Activated naive CD4-positive, alpha-beta T cell treated with anti-CD3 and anti-CD28 coated beads, Interleukin-2, amount 50 U/mL, for 72 hours (primary cell): ENCODE measurements at regions not wholly inside any gene's neighbourhood (a gene's known extent, or its start where the extent isn't known, plus 50 kb on each side); places are given as distances from the start of the nearest gene placed in this dataset.
"Not testable (repeated sequence)": the region's sequence is repeated elsewhere in the genome, so short reads cannot be mapped to it uniquely, and the experiment has no call there.

Source experiments
- ATAC-seq, 2 donors: fragments of 150-1000 bp; cut with Tn5 transposase; 2 replicates each; pipeline ENCODE4 v1.10.0; 2021; ENCODE audit warnings: mild to moderate bottlenecking in 2 of 2, moderate library complexity in 2 of 2
- DNase-seq, 2 donors: peaks; one replicate each; pipeline ENCODE4 v3.0.0; 2021 to 2022; ENCODE audit warnings: low spot score in 2 of 2
- H3K27ac Mint-ChIP-seq, 2 donors: one replicate each; pipeline ENCODE4 v1.8.0; 2022; ENCODE audit warnings: mild to moderate bottlenecking in 2 of 2, mixed read lengths in 2 of 2
- H3K36me3 Mint-ChIP-seq, 2 donors: one replicate each; pipeline ENCODE4 v1.8.0; 2022; ENCODE audit warnings: mixed read lengths in 2 of 2
- H3K9me3 Mint-ChIP-seq, 2 donors: one replicate each; pipeline ENCODE4 v1.8.0; 2022; ENCODE audit warnings: mixed read lengths in 2 of 2

DNA sequence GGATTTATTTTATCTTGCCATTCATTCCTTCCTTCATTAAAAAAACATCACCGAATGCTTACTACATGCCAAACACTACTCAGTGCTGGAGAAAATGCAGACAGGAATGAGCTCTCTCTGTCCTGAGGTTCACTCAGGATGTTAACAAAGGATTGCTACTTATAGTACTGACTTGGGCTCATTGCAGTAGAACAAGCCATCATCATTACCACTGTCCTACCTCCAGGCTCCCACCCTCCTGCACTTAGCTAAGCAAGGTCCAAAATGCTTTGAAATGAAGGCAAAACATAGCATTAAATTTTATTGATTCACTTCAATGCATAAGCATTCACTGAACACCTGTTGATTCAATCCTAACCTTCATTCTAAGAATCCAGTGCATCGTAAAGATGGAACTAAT, 159.8 kb upstream of the RADX start:
- no peak for DNase-seq
- Mint-ChIP-seq H3K36me3 (no peaks in the 10 kb centered on the region), H3K27ac (no peak overlapping the region), H3K9me3 (no peaks in the 10 kb centered on the region)
- peak; percentile 49 to 71 for ATAC-seq

DNA sequence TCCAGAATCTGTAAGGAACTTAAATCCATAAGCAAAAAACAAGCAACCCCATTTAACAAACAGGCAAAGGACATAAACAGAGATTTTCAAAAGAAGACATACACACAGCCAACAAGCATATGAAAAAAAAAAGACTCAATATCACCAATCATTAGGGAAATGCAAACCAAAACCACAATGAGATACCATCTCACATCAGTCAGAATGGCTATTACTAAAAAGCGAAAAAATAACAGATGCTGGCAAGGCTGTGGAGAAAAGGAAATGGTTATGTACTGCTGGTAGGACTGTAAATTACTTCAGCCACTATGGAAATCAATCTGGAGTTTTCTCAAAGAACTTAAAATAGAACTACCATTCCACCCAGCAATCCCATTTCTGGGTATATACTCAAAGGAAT, 156.8 kb upstream of the RADX start:
- Mint-ChIP-seq H3K27ac (no peak overlapping the region), H3K36me3 (no peaks in the 10 kb centered on the region), H3K9me3 (no peaks in the 10 kb centered on the region)
- no peak for DNase-seq
- no peak for ATAC-seq

DNA sequence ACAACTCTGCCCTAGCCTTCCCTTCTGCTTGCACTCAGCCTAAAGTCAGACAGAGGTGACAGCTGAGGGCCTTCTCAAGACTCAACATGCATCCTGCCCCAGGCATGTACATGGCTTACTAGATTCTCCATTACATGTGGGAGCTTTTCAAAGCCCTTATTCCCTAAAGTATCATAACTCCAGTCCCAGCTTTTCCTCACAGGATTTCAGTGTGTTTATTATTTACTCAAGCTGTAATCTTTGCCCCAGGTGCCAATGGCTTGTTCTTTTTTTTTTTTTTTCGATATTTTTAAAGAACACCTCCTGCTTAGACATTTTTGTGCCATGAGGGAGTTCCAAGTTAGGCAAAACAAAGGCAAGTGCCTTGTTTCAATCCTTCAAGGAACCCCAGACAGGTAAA, 154.0 kb upstream of the RADX start:
- no peak for ATAC-seq
- Mint-ChIP-seq H3K36me3 (no peaks in the 10 kb centered on the region), H3K9me3 (no peaks in the 10 kb centered on the region), H3K27ac (no peak overlapping the region)
- no peak for DNase-seq

DNA sequence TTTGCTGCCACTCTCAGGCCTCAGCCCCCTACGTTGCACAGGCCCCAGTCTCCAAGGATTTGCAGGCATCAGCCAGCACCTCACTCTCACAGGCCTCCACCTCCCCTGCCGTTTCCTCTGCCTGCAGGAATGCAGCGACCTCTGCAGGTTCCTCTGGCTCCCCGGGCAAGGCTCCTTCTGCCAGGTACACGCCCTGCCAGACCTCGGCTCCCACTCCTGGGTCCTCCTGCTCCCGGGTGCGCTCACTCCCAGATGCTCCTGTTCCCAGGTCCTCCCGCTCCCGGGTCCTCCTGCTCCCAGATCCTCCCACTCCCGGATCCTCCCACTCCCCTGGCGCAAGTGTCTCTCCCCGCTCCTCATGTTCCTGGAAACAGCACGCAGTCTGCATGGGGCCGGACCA, 144.4 kb upstream of the RADX start:
- Mint-ChIP-seq H3K36me3 (no peaks in the 10 kb centered on the region), H3K27ac (no peak overlapping the region), H3K9me3 (no peaks in the 10 kb centered on the region)
- DNase-seq (no peak), ATAC-seq (no peak)

DNA sequence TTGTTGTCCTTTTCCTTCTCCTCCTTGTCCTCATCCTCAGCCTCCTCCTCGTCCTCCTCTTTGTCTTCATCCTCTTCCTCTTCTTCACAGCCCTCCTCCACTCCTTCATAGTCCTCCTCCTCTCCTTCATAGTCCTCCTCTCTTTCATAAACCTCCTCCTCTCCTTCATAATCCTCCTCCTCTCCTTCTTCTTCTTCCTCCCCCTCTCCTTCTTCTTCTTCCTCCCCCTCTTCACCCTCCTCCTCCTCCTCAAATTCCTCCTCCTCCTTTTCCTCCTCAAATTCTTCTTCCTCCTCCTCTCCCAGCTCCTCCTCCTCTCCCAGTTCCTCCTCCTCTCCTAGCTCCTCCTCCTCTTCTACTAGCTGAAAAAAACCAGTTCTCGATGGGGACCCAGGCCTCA, 143.8 kb upstream of the RADX start:
- ATAC-seq, result no peak

DNA sequence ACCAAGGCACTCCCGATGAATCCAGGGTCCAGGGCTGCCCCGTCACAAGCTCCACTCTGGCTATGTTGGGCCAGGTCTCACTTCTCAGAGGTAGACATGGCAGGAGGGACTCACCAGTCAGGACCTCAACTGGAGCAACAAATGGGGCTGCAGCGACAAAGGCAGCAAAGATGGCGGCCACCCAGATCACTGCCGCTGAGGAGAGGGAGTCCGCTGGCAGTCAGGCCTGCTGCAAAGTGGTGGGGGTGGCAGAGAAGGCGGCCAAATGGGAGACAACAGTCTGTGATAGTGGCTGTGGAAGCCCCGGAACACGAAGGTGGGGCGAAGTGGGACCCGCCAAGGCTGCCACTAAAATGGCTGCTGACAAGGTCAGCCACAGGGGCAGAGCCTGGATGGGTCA, 143.3 kb upstream of the RADX start:
- DNase-seq (no peak), ATAC-seq (no peak)
- H3K9me3 Mint-ChIP-seq, result no peaks in the 10 kb centered on the region
- no peak overlapping the region for H3K27ac Mint-ChIP-seq
- no peaks in the 10 kb centered on the region for H3K36me3 Mint-ChIP-seq

More for the DNA sequence above, 143.8 kb upstream of the RADX start:
- Mint-ChIP-seq H3K27ac (no peak overlapping the region), H3K9me3 (no peaks in the 10 kb centered on the region), H3K36me3 (no peaks in the 10 kb centered on the region)
- DNase-seq, result no peak

DNA sequence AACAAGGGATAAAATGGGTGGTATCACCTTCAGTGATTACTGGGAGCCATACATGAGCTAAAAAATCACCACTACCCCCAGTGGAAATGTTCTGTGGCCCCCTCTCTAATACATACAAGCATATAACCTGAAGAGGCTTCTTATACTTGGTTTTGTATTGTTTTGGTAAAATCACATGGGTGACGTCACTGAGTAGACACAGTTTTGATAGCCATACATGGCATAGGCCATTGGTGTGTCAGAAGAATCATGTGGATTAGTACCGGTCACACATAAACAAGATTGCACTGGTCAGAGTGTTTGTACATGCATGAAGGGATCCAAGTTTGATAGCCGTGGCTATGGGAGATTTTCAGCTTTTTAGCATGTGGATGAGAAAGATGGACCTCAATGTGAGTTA, 131.9 kb upstream of the RADX start:
- H3K36me3 Mint-ChIP-seq, result no peaks in the 10 kb centered on the region
- no peaks in the 10 kb centered on the region for H3K9me3 Mint-ChIP-seq
- H3K27ac Mint-ChIP-seq, result no peak overlapping the region
- ATAC-seq (no peak), DNase-seq (no peak)

DNA sequence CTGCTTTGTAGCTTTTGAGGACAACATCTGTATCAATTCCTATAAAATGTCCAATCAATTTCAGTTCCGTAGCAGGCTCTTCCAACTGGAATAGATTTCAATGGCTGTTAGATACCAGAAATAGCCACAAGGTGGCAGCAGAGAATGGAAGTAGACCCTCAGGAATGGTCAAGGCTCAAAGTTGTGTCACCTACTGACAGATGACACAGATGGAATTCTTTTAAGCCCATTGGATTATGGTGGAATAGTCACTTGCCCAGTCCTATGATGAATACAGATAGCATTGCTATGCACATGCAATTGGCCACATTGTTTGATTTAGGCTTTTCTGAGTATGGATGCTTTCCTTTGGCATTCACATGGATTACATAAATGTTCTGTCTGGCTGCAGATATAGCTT, 130.4 kb upstream of the RADX start:
- ATAC-seq (no peak), DNase-seq (peak in 1 of 2 donors; percentile 48)
- no peaks in the 10 kb centered on the region for H3K36me3 Mint-ChIP-seq
- no peaks in the 10 kb centered on the region for H3K9me3 Mint-ChIP-seq
- H3K27ac Mint-ChIP-seq, result no peak overlapping the region

DNA sequence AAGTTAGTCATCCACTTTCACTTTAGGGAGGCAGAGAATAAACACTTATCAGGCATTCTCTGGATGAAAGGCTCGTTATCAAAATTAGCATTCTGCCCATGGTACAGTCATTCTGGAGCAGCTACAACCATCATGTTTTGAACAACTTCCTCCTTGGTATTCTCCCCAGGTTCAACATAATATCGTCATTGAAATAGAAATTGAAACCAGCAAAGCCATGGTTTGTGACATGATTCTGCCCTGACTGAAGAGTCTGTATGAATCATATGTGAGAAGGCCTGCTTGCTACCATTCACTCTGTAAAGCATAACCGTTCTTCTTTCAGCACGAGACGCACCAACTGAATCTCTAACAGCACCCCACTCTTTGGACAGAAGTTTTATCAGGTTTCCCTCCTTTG, 127.5 kb upstream of the RADX start:
- H3K9me3 Mint-ChIP-seq, result no peaks in the 10 kb centered on the region
- peak in 1 of 2 donors; percentile 6 for DNase-seq
- H3K27ac Mint-ChIP-seq, result peak overlapping the region; percentile 65 to 66
- no peaks in the 10 kb centered on the region for H3K36me3 Mint-ChIP-seq
- peak; percentile 97 for ATAC-seq

DNA sequence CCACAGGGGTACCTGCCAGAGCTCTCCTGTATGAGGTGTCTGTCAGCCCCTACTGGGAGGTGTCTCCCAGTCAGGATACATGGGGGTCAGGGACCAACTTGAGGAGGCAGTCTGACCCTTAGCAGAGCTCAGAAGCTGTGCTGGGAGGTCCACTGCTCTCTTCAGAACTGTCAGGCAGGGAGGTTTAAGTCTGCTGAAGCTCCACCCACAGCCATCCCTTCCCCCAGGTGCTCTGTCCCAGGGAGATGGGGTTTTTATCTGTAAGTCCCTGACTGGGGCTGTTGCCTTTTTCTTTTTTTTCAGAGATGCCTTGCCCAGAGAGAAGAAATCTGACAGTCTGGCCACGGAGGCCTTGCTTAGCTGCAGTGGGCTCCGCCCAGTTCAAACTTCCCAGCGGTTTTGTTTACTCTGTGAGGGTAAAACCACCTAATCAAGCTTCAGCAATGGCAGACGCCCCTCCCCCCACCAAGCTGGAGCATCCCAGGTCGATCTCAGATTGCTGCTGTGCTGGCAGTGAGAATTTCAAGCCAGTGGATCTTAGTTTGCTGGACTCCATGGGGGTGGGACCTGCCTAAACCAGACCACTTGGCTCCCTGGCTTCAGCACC, 118.5 kb upstream of the RADX start:
- H3K36me3 Mint-ChIP-seq, result peaks cover 6 to 12% of the 10 kb centered on the region in 2 donors
- H3K27ac Mint-ChIP-seq, ATAC-seq, DNase-seq, H3K9me3 Mint-ChIP-seq: not testable (repeated sequence)

DNA sequence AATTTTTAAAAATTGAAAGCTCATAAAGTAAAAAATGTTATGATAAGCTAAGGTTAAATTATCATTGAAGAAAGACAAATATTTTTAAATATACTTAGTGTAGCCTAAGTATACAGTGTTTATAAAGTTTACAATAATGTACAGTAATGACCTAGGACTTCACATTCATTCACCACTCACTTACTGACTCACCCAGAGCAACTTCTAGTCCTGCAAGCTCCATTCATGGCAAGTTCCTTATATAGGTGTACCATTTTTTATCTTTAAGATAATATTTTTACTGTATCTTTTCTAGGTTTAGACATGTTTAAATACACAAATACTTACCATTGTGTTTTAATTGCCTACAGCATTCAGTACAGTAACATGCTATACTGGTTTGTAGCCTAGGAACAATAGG, 112.3 kb upstream of the RADX start:
- Mint-ChIP-seq H3K27ac (no peak overlapping the region), H3K9me3 (peaks cover 3 to 9% of the 10 kb centered on the region in 2 donors), H3K36me3 (peaks cover 7 to 9% of the 10 kb centered on the region in 2 donors)
- ATAC-seq, result no peak
- no peak for DNase-seq

DNA sequence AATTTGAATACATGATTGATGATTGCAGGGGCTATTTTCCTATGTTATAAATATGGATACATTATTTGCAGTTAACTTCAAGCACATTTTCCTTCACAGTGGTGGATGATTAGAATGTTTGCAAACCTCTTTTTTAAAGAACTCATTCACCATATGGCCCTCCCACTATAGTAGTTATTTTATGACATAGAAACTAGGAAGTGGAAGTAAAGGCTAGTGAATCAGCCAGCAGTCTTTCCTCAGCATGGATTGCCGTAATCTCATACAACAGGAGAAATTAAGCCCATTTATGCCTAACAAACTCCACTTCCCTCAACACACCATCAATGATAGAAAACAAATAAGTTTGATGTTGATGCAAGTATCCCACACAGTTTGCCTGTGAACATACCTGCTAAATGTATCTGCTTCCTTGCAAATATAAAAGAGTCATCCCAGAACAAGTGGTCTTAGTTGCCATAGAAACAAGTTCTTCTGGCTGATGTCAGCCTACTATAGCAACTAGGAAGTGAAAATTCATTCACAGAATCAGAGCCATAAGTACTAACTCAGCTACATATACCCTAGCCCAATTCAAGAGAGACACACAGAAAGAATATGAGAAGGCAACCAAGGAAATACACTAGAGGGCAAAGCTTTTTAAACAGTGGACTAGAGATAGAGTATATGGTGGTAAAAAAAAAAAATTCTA, 100.9 kb upstream of the RADX start:
- ATAC-seq, result no peak
- DNase-seq, result no peak
- no peaks in the 10 kb centered on the region for H3K36me3 Mint-ChIP-seq
- H3K9me3 Mint-ChIP-seq, result no peaks in the 10 kb centered on the region
- H3K27ac Mint-ChIP-seq, result no peak overlapping the region
